Caco-2 (cell line): ENCODE measurements at regions not wholly inside any gene's neighbourhood (a gene's known extent, or its start where the extent isn't known, plus 50 kb on each side); places are given as distances from the start of the nearest gene placed in this dataset.

ENCODE experiments used
- BruUV-seq: library from RNA; stranded (reverse); fragments of 400-500 nt; replicated peaks from 2 replicates; lab custom pipeline; 2021; lab: Mats Ljungman, UMichigan
- CTCF ChIA-PET: fragments of 300-600 bp; sonication (Branson Sonifier 250); formaldehyde crosslinking; loops from one replicate; lab custom pipeline; 2022; ENCODE audit warnings: antibody characterized with exemption; lab: Charles Lee
- POLR2A ChIA-PET: fragments of 300-600 bp; sonication (Branson Sonifier 250); formaldehyde crosslinking; loops from one replicate; lab custom pipeline; 2022; ENCODE audit warnings: antibody characterized with exemption; lab: Charles Lee
- DNase-seq, 2 experiments: peaks; one replicate each; pipeline versions ENCODE4 v3.0.0 to v3.0.0-alpha.2; 2020 to 2022
- H3K27me3 ChIP-seq: replicated peaks from 2 replicates; pipeline ENCODE4 v1.6.0; 2011; ENCODE audit warnings: low read length; ENCODE audit not compliant: control insufficient read depth, insufficient read depth
- H3K36me3 ChIP-seq: 2 replicates; pipeline ENCODE4 v1.5.1; 2011; ENCODE audit warnings: low read length; ENCODE audit not compliant: control insufficient read depth, insufficient read depth
- H3K4me1 ChIP-seq: fragments of 250-450 bp; sonication (Bioruptor Pico); 2 replicates; pipeline ENCODE4 v1.5.1; 2020; ENCODE audit warnings: mild to moderate bottlenecking
- H3K4me3 ChIP-seq: 2 replicates; pipeline ENCODE4 v1.5.1; 2011; ENCODE audit warnings: low read depth, mild to moderate bottlenecking, control low read depth, low read length
- H3K9me3 ChIP-seq: fragments of 250-450 bp; sonication (Bioruptor Pico); 2 replicates; pipeline ENCODE4 v1.5.1; 2020; ENCODE audit warnings: mild to moderate bottlenecking, moderate library complexity
- H3K27ac Mint-ChIP-seq: one replicate; pipeline ENCODE4 v1.8.0; 2022; ENCODE audit warnings: mixed read lengths; ENCODE audit not compliant: unreplicated experiment
- H3K27me3 Mint-ChIP-seq: one replicate; pipeline ENCODE4 v1.8.0; 2022; ENCODE audit warnings: mixed read lengths; ENCODE audit not compliant: insufficient read depth, unreplicated experiment
- H3K36me3 Mint-ChIP-seq: one replicate; pipeline ENCODE4 v1.8.0; 2022; ENCODE audit warnings: mild to moderate bottlenecking, mixed read lengths; ENCODE audit not compliant: insufficient read depth, unreplicated experiment
- H3K4me1 Mint-ChIP-seq: one replicate; pipeline ENCODE4 v1.8.0; 2022; ENCODE audit warnings: low read depth, mixed read lengths; ENCODE audit not compliant: unreplicated experiment
- H3K4me3 Mint-ChIP-seq: one replicate; pipeline ENCODE4 v1.8.0; 2022; ENCODE audit warnings: mild to moderate bottlenecking, moderate library complexity, mixed read lengths; ENCODE audit not compliant: unreplicated experiment
- H3K9me3 Mint-ChIP-seq: one replicate; pipeline ENCODE4 v1.8.0; 2022; ENCODE audit warnings: mixed read lengths; ENCODE audit not compliant: unreplicated experiment
- intact Hi-C: fragments of 100-400 bp; cut with micrococcal nuclease; formaldehyde crosslinking; loops from one replicate; pipeline ENCODE4 v1.10.0; 2022; ENCODE audit not compliant: unreplicated experiment
- TF ChIP-seq, protein P1 (sequence below), 2 experiments: fragments of 200-600 bp in 1 of 2; IDR thresholded peaks; 1 replicate in 1 of 2; 2 replicates in 1 of 2; pipeline versions ENCODE4 v1.5.1 to v1.8.0; 2011 to 2022; ENCODE audit warnings: antibody characterized with exemption in 1 of 2, control low read depth in 1 of 2, inconsistent platforms in 1 of 2, low read depth in 1 of 2, low read length in 1 of 2, mild to moderate bottlenecking in 1 of 2, moderate library complexity in 1 of 2; ENCODE audit not compliant: insufficient read depth in 1 of 2, severe bottlenecking in 1 of 2, unreplicated experiment in 1 of 2

GRCh38 chr10:91170418-91170817 is 50.0 kb upstream of the PCGF5 start:
- no TSS peak for BruUV-seq
- H3K4me3 ChIP-seq, result no peak overlapping the region
- H3K27me3 ChIP-seq, result no peaks in the 10 kb centered on the region; the same call in 1 of the 2 replicates
- Mint-ChIP-seq H3K4me3 (no peak overlapping the region), H3K27ac (no peak overlapping the region), H3K27me3 (peaks cover 21% of the 10 kb centered on the region), H3K9me3 (no peaks in the 10 kb centered on the region), H3K4me1 (no peaks in the 10 kb centered on the region), H3K36me3 (no peaks in the 10 kb centered on the region)
- intact Hi-C loops, result no loop called here
- DNase-seq, result no peak
- POLR2A ChIA-PET, result no interaction called here
- CTCF ChIA-PET, result no interaction called here
- H3K9me3 ChIP-seq, result no peaks in the 10 kb centered on the region
- no peaks in the 10 kb centered on the region for H3K4me1 ChIP-seq
- H3K36me3 ChIP-seq, result no peaks in the 10 kb centered on the region
- TF ChIP-seq, protein P1, sequence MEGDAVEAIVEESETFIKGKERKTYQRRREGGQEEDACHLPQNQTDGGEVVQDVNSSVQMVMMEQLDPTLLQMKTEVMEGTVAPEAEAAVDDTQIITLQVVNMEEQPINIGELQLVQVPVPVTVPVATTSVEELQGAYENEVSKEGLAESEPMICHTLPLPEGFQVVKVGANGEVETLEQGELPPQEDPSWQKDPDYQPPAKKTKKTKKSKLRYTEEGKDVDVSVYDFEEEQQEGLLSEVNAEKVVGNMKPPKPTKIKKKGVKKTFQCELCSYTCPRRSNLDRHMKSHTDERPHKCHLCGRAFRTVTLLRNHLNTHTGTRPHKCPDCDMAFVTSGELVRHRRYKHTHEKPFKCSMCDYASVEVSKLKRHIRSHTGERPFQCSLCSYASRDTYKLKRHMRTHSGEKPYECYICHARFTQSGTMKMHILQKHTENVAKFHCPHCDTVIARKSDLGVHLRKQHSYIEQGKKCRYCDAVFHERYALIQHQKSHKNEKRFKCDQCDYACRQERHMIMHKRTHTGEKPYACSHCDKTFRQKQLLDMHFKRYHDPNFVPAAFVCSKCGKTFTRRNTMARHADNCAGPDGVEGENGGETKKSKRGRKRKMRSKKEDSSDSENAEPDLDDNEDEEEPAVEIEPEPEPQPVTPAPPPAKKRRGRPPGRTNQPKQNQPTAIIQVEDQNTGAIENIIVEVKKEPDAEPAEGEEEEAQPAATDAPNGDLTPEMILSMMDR (IDR thresholded peaks at IDR 0.05; ENCODE audit: insufficient read depth in 1 of 2, low read depth in 1 of 2, low read length in 1 of 2, severe bottlenecking in 1 of 2, unreplicated experiment in 1 of 2), result no peak
